ENCODE measurements at regions not wholly inside any gene's neighbourhood (a gene's known extent, or its start where the extent isn't known, plus 50 kb on each side); places are given as distances from the start of the nearest gene placed in this dataset.

- no peaks in the 10 kb centered on the region for H3K9me3 ChIP-seq (ENCODE audit: low read length)
- no peaks in the 10 kb centered on the region for H3K36me3 ChIP-seq (ENCODE audit: insufficient read depth, low read length)
- no peak overlapping the region for H3K27ac ChIP-seq (ENCODE audit: low read depth, low read length)
- no peak overlapping the region for H3K9ac ChIP-seq (ENCODE audit: low read length)
- H3K27me3 ChIP-seq (ENCODE audit: control insufficient read depth in 1 of 2, insufficient read depth in 2 of 2, low read length in 2 of 2): no peaks in the 10 kb centered on the region
- H3K4me3 ChIP-seq (ENCODE audit: low read depth in 1 of 2, low read length in 2 of 2): no peak overlapping the region
- H3K4me1 ChIP-seq (ENCODE audit: insufficient read depth, low read length): peaks cover 12% of the 10 kb centered on the region
These were observed 276.7 kb downstream of the NFKBIZ start for GRCh38 chr3:102125994-102126368.

- Histone ChIP-seq H3K27ac (ENCODE audit: low read depth, low read length) (peak overlapping the region; percentile 66), H3K9me3 (ENCODE audit: low read length) (no peaks in the 10 kb centered on the region), H3K27me3 (ENCODE audit: control insufficient read depth in 1 of 2, insufficient read depth in 2 of 2, low read length in 2 of 2) (no peaks in the 10 kb centered on the region), H3K9ac (ENCODE audit: low read length) (no peak overlapping the region), H3K4me1 (ENCODE audit: insufficient read depth, low read length) (peaks cover 18% of the 10 kb centered on the region), H3K4me3 (ENCODE audit: low read depth in 1 of 2, low read length in 2 of 2) (no peak overlapping the region), H3K36me3 (ENCODE audit: insufficient read depth, low read length) (no peaks in the 10 kb centered on the region)
These were observed 280.7 kb downstream of the NFKBIZ start for GRCh38 chr3:102129760-102130608.

DNA sequence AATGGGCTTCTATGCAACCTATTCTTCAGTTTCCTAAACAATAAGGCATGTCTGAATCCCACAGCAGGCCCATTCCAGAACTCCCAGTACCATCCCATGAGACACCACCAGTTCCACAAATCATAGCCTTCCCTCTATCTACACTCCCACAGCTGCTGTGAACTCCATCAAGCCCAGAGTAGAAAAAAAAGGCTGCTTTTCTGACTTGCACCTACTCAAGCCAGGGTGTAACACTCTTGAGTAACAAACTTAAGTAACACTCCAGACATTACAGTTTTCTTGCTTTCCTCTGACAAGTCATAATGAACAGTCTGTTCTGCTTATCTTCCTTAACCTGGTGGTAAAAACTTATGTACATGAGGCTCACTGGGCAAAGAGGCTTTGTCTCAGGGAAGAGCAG, 283.1 kb downstream of the NFKBIZ start:
- H3K27ac ChIP-seq (ENCODE audit: low read depth, low read length): no peak overlapping the region
- H3K36me3 ChIP-seq (ENCODE audit: insufficient read depth, low read length): no peaks in the 10 kb centered on the region
- H3K27me3 ChIP-seq (ENCODE audit: control insufficient read depth in 1 of 2, insufficient read depth in 2 of 2, low read length in 2 of 2): no peaks in the 10 kb centered on the region
- H3K9me3 ChIP-seq (ENCODE audit: low read length): no peaks in the 10 kb centered on the region
- no peak overlapping the region for H3K4me3 ChIP-seq (ENCODE audit: low read depth in 1 of 2, low read length in 2 of 2)
- H3K9ac ChIP-seq (ENCODE audit: low read length): no peak overlapping the region
- H3K4me1 ChIP-seq (ENCODE audit: insufficient read depth, low read length): peaks cover 18% of the 10 kb centered on the region

DNA sequence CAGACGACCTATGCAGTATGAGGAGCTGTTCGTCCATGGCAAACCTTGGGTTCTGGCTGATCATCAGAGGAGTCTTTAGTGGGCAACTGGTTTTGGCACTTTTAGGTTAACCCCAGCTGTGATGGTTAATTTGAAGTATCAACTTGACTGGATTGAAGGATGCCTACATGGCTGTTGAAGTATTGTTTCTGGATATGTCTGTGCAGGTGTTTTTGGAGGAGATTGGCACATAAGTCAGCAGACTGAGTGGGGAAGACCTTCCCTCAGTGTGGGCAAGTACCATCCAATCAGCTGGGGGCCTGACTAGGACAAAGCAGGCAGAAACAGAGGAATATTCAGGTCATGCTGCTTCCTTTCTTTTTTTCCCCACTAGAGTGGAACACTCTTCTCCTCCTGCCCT, 284.1 kb downstream of the NFKBIZ start:
- Histone ChIP-seq H3K36me3 (ENCODE audit: insufficient read depth, low read length) (no peaks in the 10 kb centered on the region), H3K4me1 (ENCODE audit: insufficient read depth, low read length) (peaks cover 18% of the 10 kb centered on the region), H3K9ac (ENCODE audit: low read length) (no peak overlapping the region), H3K9me3 (ENCODE audit: low read length) (no peaks in the 10 kb centered on the region), H3K4me3 (ENCODE audit: low read depth in 1 of 2, low read length in 2 of 2) (no peak overlapping the region), H3K27me3 (ENCODE audit: control insufficient read depth in 1 of 2, insufficient read depth in 2 of 2, low read length in 2 of 2) (no peaks in the 10 kb centered on the region), H3K27ac (ENCODE audit: low read depth, low read length) (no peak overlapping the region)

DNA sequence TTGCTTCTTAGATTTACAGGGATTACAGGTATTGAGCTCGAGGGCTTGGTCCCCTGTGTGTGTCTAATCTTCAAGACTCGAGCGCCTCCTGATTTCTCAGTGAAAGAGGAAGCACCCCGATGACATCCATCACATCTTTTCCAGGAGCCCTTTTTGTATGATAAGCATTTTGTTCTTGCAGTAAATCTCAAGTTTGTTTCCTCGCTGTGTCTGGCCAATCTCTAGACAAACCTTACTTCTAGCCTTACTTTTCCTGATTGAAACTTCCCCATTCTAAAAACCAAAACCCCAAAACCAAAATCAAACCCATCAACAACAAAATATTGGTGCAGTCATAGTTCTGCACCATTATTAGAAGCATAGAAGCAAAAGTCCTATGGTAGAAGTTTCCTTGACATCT, 286.0 kb downstream of the NFKBIZ start:
- H3K36me3 ChIP-seq (ENCODE audit: insufficient read depth, low read length): no peaks in the 10 kb centered on the region
- no peak overlapping the region for H3K4me3 ChIP-seq (ENCODE audit: low read depth in 1 of 2, low read length in 2 of 2)
- H3K27ac ChIP-seq (ENCODE audit: low read depth, low read length): no peak overlapping the region
- H3K4me1 ChIP-seq (ENCODE audit: insufficient read depth, low read length): peaks cover 15% of the 10 kb centered on the region
- no peaks in the 10 kb centered on the region for H3K9me3 ChIP-seq (ENCODE audit: low read length)
- H3K9ac ChIP-seq (ENCODE audit: low read length): no peak overlapping the region
- H3K27me3 ChIP-seq (ENCODE audit: control insufficient read depth in 1 of 2, insufficient read depth in 2 of 2, low read length in 2 of 2): no peaks in the 10 kb centered on the region

DNA sequence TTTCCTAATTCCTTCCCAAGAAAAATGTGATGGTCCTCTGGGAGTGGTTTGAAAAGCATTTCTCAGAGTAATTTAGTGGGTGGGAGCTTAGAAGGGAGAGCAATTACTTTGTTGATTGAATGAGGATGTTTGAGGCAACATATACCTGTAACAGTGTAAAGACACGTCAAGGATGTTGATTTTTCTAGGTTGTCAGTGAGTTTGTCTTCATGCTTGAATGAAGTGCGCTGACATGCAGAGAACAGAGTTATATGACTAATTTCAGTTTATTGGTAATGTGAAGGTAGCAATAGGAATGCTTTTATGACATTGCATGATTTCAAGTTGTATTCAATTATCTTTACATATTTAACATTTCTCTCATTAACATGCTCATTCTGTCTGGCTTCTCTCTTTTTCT, 286.9 kb downstream of the NFKBIZ start:
- Histone ChIP-seq H3K36me3 (ENCODE audit: insufficient read depth, low read length) (no peaks in the 10 kb centered on the region), H3K9ac (ENCODE audit: low read length) (no peak overlapping the region), H3K4me1 (ENCODE audit: insufficient read depth, low read length) (peaks cover 17% of the 10 kb centered on the region), H3K27ac (ENCODE audit: low read depth, low read length) (no peak overlapping the region), H3K4me3 (ENCODE audit: low read depth in 1 of 2, low read length in 2 of 2) (no peak overlapping the region), H3K27me3 (ENCODE audit: control insufficient read depth in 1 of 2, insufficient read depth in 2 of 2, low read length in 2 of 2) (no peaks in the 10 kb centered on the region), H3K9me3 (ENCODE audit: low read length) (no peaks in the 10 kb centered on the region)

GRCh38 chr3:102140116-102140515, 290.8 kb downstream of the NFKBIZ start:
- Histone ChIP-seq H3K9me3 (ENCODE audit: low read length) (no peaks in the 10 kb centered on the region), H3K27me3 (ENCODE audit: control insufficient read depth in 1 of 2, insufficient read depth in 2 of 2, low read length in 2 of 2) (no peaks in the 10 kb centered on the region), H3K4me1 (ENCODE audit: insufficient read depth, low read length) (peaks cover 39% of the 10 kb centered on the region), H3K9ac (ENCODE audit: low read length) (no peak overlapping the region), H3K36me3 (ENCODE audit: insufficient read depth, low read length) (no peaks in the 10 kb centered on the region), H3K4me3 (ENCODE audit: low read depth in 1 of 2, low read length in 2 of 2) (no peak overlapping the region), H3K27ac (ENCODE audit: low read depth, low read length) (no peak overlapping the region)

- Histone ChIP-seq H3K4me1 (ENCODE audit: insufficient read depth, low read length) (peaks cover 39% of the 10 kb centered on the region), H3K27me3 (ENCODE audit: control insufficient read depth in 1 of 2, insufficient read depth in 2 of 2, low read length in 2 of 2) (no peaks in the 10 kb centered on the region), H3K9me3 (ENCODE audit: low read length) (no peaks in the 10 kb centered on the region), H3K27ac (ENCODE audit: low read depth, low read length) (no peak overlapping the region), H3K36me3 (ENCODE audit: insufficient read depth, low read length) (no peaks in the 10 kb centered on the region), H3K9ac (ENCODE audit: low read length) (no peak overlapping the region), H3K4me3 (ENCODE audit: low read depth in 1 of 2, low read length in 2 of 2) (no peak overlapping the region)
These were observed 292.0 kb downstream of the NFKBIZ start for GRCh38 chr3:102141096-102141927.

- Histone ChIP-seq H3K27ac (ENCODE audit: low read depth, low read length) (no peak overlapping the region), H3K4me1 (ENCODE audit: insufficient read depth, low read length) (peaks cover 39% of the 10 kb centered on the region), H3K4me3 (ENCODE audit: low read depth in 1 of 2, low read length in 2 of 2) (no peak overlapping the region), H3K27me3 (ENCODE audit: control insufficient read depth in 1 of 2, insufficient read depth in 2 of 2, low read length in 2 of 2) (no peaks in the 10 kb centered on the region), H3K9me3 (ENCODE audit: low read length) (no peaks in the 10 kb centered on the region), H3K36me3 (ENCODE audit: insufficient read depth, low read length) (no peaks in the 10 kb centered on the region), H3K9ac (ENCODE audit: low read length) (no peak overlapping the region)
These were observed 292.6 kb downstream of the NFKBIZ start for GRCh38 chr3:102141928-102142239.

- Histone ChIP-seq H3K27ac (ENCODE audit: low read depth, low read length) (no peak overlapping the region), H3K27me3 (ENCODE audit: control insufficient read depth in 1 of 2, insufficient read depth in 2 of 2, low read length in 2 of 2) (no peaks in the 10 kb centered on the region), H3K4me1 (ENCODE audit: insufficient read depth, low read length) (peaks cover 39% of the 10 kb centered on the region), H3K9me3 (ENCODE audit: low read length) (no peaks in the 10 kb centered on the region), H3K4me3 (ENCODE audit: low read depth in 1 of 2, low read length in 2 of 2) (no peak overlapping the region), H3K36me3 (ENCODE audit: insufficient read depth, low read length) (no peaks in the 10 kb centered on the region), H3K9ac (ENCODE audit: low read length) (no peak overlapping the region)
These were observed 292.3 kb upstream of the ZPLD1 start for GRCh38 chr3:102142379-102143060.

DNA sequence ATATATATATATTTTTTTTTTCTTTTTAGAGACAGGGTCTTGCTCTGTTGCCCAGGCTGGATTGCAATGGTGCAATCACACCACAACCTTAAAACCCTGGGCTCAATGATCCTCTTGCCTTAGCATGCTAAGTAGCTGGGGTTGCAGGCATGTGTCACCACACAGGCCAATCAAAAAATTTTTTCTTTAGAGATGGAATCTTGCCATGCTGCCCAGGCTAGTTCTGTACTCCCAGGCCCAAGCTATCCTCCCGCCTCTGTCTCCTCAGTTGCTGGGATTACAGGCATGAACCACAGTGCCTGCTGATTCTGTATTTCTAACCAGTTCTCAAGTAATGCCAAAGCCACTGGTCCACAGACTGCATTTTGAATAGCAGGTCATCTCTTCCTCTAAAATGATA, 291.3 kb upstream of the ZPLD1 start:
- no peak overlapping the region for H3K4me3 ChIP-seq (ENCODE audit: low read depth in 1 of 2, low read length in 2 of 2)
- H3K27me3 ChIP-seq (ENCODE audit: control insufficient read depth in 1 of 2, insufficient read depth in 2 of 2, low read length in 2 of 2): no peaks in the 10 kb centered on the region
- H3K4me1 ChIP-seq (ENCODE audit: insufficient read depth, low read length): peaks cover 39% of the 10 kb centered on the region
- H3K9me3 ChIP-seq (ENCODE audit: low read length): no peaks in the 10 kb centered on the region
- no peaks in the 10 kb centered on the region for H3K36me3 ChIP-seq (ENCODE audit: insufficient read depth, low read length)
- H3K9ac ChIP-seq (ENCODE audit: low read length): no peak overlapping the region
- no peak overlapping the region for H3K27ac ChIP-seq (ENCODE audit: low read depth, low read length)
